Neural crest cell (in vitro differentiated cells): ENCODE measurements at regions not wholly inside any gene's neighbourhood (a gene's known extent, or its start where the extent isn't known, plus 50 kb on each side); places are given as distances from the start of the nearest gene placed in this dataset.

Experiments used
- DNase-seq: peaks from one replicate; pipeline ENCODE4 v3.0.0; 2021; ENCODE audit warnings: low read depth, mixed read lengths, low spot score
- H3K27ac Mint-ChIP-seq: one replicate; pipeline ENCODE4 v1.8.0; 2021; ENCODE audit warnings: mild to moderate bottlenecking, mixed read lengths; ENCODE audit not compliant: unreplicated experiment
- H3K27me3 Mint-ChIP-seq: 2 replicates; pipeline ENCODE4 v1.8.0; 2021; ENCODE audit warnings: low read depth, mild to moderate bottlenecking, mixed read lengths
- H3K36me3 Mint-ChIP-seq: 2 replicates; pipeline ENCODE4 v1.8.0; 2021; ENCODE audit warnings: low read depth, mild to moderate bottlenecking, mixed read lengths
- H3K4me1 Mint-ChIP-seq: 2 replicates; pipeline ENCODE4 v1.8.0; 2021; ENCODE audit warnings: mixed read lengths
- H3K4me3 Mint-ChIP-seq: one replicate; pipeline ENCODE4 v1.8.0; 2021; ENCODE audit warnings: mild to moderate bottlenecking, mixed read lengths
- H3K9me3 Mint-ChIP-seq: 2 replicates; pipeline ENCODE4 v1.8.0; 2021; ENCODE audit warnings: mixed read lengths
- CTCF ChIP-seq: fragments of 200-600 bp; sonication (generic); conservative IDR thresholded peaks from 2 replicates; pipeline ENCODE4 v1.5.0; 2021; ENCODE audit warnings: antibody characterized with exemption, mild to moderate bottlenecking

GRCh38 chr9:91075279-91075678 lies 273.7 kb downstream of the SYK start:
- H3K9me3 Mint-ChIP-seq = no peaks in the 10 kb centered on the region
- TF ChIP-seq CTCF = no peak
- H3K27me3 Mint-ChIP-seq = no peaks in the 10 kb centered on the region
- H3K4me3 Mint-ChIP-seq = no peak overlapping the region
- H3K27ac Mint-ChIP-seq = peak overlapping the region; percentile 57
- no peak for DNase-seq
- H3K4me1 Mint-ChIP-seq = peaks cover 5% of the 10 kb centered on the region
- H3K36me3 Mint-ChIP-seq = no peaks in the 10 kb centered on the region

DNA sequence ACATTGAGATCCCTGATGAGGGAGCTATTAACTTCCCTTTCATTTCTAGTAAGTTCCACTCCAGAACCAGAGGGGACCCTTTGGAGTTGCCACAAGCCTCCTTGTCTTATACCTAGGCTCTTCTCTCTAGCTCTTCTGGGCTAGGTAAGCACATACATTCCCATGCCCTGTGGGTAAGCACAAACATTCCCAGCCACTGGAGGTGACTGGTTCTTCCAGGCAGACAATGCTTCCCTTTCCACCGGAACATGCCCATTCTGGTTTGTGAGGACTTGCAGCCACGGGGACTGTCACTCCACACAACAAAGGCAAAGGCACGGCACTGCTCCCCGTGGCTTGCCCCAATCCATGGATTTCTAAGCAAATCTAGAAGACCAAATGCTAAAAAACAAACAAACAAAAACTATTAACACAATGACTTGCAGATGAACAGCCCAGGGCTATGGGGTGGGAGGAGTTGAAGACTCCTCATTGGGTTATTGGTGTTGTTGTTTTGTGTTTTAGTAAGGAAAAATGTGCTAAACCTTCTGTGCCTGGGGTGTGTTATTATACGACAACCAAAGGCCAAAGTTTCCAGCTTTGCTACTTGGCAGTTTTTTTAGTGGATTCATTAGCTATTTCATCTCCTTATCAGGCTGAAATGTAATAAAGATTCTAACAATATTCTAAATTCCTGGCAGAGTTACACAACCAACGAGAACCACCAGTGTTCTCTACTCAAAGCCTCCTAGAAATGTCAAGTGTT lies 276.2 kb downstream of the SYK start:
- H3K4me3 Mint-ChIP-seq = no peak overlapping the region
- H3K9me3 Mint-ChIP-seq = no peaks in the 10 kb centered on the region
- H3K4me1 Mint-ChIP-seq = no peaks in the 10 kb centered on the region
- TF ChIP-seq CTCF = no peak
- no peaks in the 10 kb centered on the region for H3K36me3 Mint-ChIP-seq
- H3K27me3 Mint-ChIP-seq = no peaks in the 10 kb centered on the region
- no peak overlapping the region for H3K27ac Mint-ChIP-seq
- no peak for DNase-seq

DNA sequence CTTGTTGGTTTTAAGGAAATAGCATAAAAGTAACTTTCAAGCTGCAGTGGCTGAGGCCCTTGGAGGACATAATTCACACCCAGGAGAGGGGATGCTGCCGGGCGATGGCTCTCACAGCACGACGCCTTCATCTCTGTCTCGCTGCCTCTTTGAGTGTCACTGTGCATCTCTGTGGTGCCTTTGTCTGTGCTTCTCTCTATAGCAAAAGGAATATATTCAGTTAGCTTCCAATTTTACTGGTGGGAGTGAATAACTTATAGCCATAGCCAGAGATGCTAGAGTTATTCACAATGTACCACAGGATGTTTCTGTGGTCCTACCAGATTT lies 276.7 kb downstream of the SYK start:
- Mint-ChIP-seq H3K9me3 (no peaks in the 10 kb centered on the region), H3K27ac (no peak overlapping the region), H3K4me1 (no peaks in the 10 kb centered on the region), H3K4me3 (no peak overlapping the region), H3K27me3 (no peaks in the 10 kb centered on the region), H3K36me3 (no peaks in the 10 kb centered on the region)
- TF ChIP-seq CTCF = no peak
- no peak for DNase-seq

DNA sequence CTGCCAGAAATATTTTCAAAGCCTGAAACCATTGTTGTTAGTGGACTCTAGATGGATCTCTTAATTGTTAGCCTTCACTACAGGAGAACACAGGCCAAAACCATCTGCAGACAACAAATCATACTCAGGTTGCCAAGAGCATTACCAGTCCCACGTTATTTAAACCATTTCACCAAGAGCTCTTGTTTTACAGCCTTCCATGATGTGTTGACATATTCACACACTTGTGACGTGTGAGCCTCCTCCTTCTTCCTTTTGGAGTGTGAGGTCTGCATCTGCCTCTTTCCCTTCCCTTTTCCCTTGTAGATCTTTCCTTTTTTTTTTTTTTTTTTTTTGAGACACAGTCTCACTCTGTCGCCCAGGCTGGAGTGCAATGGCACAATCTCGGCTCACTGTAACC lies 279.0 kb downstream of the AUH start:
- DNase-seq = no peak
- H3K4me3 Mint-ChIP-seq = no peak overlapping the region
- H3K9me3 Mint-ChIP-seq = no peaks in the 10 kb centered on the region
- no peak for TF ChIP-seq CTCF
- H3K27me3 Mint-ChIP-seq = no peaks in the 10 kb centered on the region
- no peaks in the 10 kb centered on the region for H3K36me3 Mint-ChIP-seq
- peak overlapping the region; percentile 8 for H3K27ac Mint-ChIP-seq
- peaks cover 3% of the 10 kb centered on the region for H3K4me1 Mint-ChIP-seq

DNA sequence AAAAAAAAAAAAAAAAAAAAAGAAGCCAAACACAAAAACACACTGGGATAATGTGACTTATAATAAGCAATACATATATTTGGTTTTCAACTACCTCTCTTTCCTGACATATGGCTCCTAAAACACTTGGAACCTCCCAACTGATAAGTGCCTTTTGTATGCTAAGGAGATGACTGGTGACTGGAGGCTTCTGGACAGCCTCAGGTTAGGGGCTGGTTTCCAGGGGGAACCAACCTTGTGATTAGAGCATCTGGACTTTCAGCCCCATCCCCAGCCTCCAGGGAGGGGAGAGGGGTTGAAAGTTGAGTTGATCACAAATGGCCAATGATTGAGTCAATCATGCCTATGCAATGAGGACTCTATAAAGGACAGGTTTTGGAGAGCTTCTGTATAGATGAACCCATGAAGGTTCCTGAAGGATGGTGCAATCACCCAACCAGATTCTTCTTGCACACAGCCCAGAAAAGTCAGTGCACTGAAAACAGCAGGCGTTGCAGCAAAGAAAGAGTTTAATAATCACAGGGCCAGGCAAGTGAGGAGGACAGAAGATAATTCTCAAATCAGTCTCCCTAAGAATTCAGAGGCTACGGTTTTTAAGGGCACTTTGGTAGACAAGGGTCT lies 276.7 kb downstream of the AUH start:
- H3K27ac Mint-ChIP-seq = no peak overlapping the region
- peaks cover 3% of the 10 kb centered on the region for H3K4me1 Mint-ChIP-seq
- TF ChIP-seq CTCF = no peak
- H3K4me3 Mint-ChIP-seq = no peak overlapping the region
- H3K27me3 Mint-ChIP-seq = no peaks in the 10 kb centered on the region
- H3K9me3 Mint-ChIP-seq = no peaks in the 10 kb centered on the region
- no peak for DNase-seq
- no peaks in the 10 kb centered on the region for H3K36me3 Mint-ChIP-seq
